ENCODE measurements at regions not wholly inside any gene's neighbourhood (a gene's known extent, or its start where the extent isn't known, plus 50 kb on each side); places are given as distances from the start of the nearest gene placed in this dataset.

DNA sequence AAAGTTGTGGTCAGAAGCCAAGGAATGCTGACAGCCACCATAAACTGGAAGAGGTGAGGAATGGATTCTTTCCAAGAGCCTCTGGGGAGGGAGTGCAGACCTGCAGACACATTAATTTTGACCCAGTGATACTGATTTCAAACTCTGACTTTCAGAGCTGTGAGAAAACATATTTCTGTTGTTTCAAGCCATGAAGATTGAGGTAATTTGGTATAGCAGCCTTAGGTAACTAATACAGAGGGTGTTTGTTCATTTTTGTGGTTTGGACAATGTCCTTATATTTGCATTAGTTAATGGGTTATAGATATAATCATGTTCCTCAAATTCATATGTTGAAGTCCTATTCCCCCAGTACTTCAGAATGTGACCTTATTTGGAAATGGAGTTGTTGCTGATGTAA is 85.4 kb upstream of the GTSF1L start (continued):
- TF ChIP-seq, protein P1, sequence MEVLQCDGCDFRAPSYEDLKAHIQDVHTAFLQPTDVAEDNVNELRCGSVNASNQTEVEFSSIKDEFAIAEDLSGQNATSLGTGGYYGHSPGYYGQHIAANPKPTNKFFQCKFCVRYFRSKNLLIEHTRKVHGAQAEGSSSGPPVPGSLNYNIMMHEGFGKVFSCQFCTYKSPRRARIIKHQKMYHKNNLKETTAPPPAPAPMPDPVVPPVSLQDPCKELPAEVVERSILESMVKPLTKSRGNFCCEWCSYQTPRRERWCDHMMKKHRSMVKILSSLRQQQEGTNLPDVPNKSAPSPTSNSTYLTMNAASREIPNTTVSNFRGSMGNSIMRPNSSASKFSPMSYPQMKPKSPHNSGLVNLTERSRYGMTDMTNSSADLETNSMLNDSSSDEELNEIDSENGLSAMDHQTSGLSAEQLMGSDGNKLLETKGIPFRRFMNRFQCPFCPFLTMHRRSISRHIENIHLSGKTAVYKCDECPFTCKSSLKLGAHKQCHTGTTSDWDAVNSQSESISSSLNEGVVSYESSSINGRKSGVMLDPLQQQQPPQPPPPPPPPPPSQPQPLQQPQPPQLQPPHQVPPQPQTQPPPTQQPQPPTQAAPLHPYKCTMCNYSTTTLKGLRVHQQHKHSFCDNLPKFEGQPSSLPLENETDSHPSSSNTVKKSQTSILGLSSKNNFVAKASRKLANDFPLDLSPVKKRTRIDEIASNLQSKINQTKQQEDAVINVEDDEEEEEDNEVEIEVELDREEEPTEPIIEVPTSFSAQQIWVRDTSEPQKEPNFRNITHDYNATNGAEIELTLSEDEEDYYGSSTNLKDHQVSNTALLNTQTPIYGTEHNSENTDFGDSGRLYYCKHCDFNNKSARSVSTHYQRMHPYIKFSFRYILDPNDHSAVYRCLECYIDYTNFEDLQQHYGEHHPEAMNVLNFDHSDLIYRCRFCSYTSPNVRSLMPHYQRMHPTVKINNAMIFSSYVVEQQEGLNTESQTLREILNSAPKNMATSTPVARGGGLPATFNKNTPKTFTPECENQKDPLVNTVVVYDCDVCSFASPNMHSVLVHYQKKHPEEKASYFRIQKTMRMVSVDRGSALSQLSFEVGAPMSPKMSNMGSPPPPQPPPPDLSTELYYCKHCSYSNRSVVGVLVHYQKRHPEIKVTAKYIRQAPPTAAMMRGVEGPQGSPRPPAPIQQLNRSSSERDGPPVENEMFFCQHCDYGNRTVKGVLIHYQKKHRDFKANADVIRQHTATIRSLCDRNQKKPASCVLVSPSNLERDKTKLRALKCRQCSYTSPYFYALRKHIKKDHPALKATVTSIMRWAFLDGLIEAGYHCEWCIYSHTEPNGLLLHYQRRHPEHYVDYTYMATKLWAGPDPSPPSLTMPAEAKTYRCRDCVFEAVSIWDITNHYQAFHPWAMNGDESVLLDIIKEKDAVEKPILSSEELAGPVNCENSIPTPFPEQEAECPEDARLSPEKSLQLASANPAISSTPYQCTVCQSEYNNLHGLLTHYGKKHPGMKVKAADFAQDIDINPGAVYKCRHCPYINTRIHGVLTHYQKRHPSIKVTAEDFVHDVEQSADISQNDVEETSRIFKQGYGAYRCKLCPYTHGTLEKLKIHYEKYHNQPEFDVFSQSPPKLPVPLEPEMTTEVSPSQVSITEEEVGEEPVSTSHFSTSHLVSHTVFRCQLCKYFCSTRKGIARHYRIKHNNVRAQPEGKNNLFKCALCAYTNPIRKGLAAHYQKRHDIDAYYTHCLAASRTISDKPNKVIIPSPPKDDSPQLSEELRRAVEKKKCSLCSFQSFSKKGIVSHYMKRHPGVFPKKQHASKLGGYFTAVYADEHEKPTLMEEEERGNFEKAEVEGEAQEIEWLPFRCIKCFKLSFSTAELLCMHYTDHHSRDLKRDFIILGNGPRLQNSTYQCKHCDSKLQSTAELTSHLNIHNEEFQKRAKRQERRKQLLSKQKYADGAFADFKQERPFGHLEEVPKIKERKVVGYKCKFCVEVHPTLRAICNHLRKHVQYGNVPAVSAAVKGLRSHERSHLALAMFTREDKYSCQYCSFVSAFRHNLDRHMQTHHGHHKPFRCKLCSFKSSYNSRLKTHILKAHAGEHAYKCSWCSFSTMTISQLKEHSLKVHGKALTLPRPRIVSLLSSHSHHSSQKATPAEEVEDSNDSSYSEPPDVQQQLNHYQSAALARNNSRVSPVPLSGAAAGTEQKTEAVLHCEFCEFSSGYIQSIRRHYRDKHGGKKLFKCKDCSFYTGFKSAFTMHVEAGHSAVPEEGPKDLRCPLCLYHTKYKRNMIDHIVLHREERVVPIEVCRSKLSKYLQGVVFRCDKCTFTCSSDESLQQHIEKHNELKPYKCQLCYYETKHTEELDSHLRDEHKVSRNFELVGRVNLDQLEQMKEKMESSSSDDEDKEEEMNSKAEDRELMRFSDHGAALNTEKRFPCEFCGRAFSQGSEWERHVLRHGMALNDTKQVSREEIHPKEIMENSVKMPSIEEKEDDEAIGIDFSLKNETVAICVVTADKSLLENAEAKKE (CRISPR knock-in tag; IDR thresholded peaks at IDR 0.05), result no peak
- TF ChIP-seq EZH2phosphoT487 (IDR thresholded peaks at IDR 0.05; ENCODE audit: unreplicated experiment) (no peak), JUNB (IDR thresholded peaks at IDR 0.05; ENCODE audit: unreplicated experiment) (no peak), ZNF114 (CRISPR knock-in tag; IDR thresholded peaks at IDR 0.05) (no peak), NANOG (IDR thresholded peaks at IDR 0.05; ENCODE audit: borderline replicate concordance) (no peak), REST (IDR thresholded peaks at IDR 0.05; ENCODE audit: unreplicated experiment) (no peak), EZH2 (IDR thresholded peaks at IDR 0.05; ENCODE audit: low read depth, unreplicated experiment) (no peak), CREB1 (CRISPR knock-in tag; IDR thresholded peaks at IDR 0.05; ENCODE audit: low read depth) (no peak), ZNF331 (CRISPR knock-in tag; IDR thresholded peaks at IDR 0.05; ENCODE audit: low read depth) (no peak)
